ENCODE measurements at regions not wholly inside any gene's neighbourhood (a gene's known extent, or its start where the extent isn't known, plus 50 kb on each side); places are given as distances from the start of the nearest gene placed in this dataset.

GRCh38 chr9:121592265-121592664, 59.2 kb upstream of the DAB2IP start:
- no peak for FAIRE-seq
- Histone ChIP-seq H3K9me3 (no peaks in the 10 kb centered on the region), H3K27me3 (no peaks in the 10 kb centered on the region), H3K27ac (no peak overlapping the region), H3K4me1 (no peaks in the 10 kb centered on the region), H3K4me3 (no peak overlapping the region), H3K36me3 (no peaks in the 10 kb centered on the region)
- DNase-seq = no peak
- intact Hi-C loops (cut with DNase I) = no loop called here
- 74 to 79% methylated on average over 2 of the region's 2 CpGs for WGBS, 2 donors
- TF ChIP-seq CTCF (IDR thresholded peaks at IDR 0.05) = no peak
- no peak for ATAC-seq

- no peak for TF ChIP-seq CTCF (IDR thresholded peaks at IDR 0.05)
- Histone ChIP-seq H3K9me3 (no peaks in the 10 kb centered on the region), H3K36me3 (no peaks in the 10 kb centered on the region), H3K4me3 (no peak overlapping the region), H3K27ac (no peak overlapping the region), H3K4me1 (no peaks in the 10 kb centered on the region), H3K27me3 (no peaks in the 10 kb centered on the region)
- FAIRE-seq (no peak), DNase-seq (no peak), ATAC-seq (no peak)
- intact Hi-C loops (cut with DNase I) = no loop called here
- 72 to 85% methylated on average over 7 of the region's 7 CpGs for WGBS, 2 donors
These were observed 58.4 kb upstream of the DAB2IP start for GRCh38 chr9:121593066-121593465.

DNA sequence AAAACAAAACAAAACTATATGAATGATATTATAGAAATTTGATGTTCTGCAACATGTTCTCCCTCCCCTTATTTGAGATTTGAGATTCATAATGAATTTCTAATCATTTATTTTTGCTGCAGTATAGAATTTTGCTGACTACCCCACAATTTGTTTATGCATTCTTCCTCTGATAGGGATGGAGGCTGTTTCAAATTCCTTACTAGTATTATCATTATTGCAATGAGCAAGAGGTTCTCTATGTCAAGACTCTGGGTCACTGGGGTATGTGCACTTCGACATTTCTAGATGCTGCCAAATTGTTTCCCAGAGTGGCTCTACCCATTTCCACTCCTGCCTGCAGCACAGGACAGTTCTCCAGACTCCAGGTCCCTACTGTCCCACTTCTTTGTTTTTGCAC, 54.9 kb upstream of the DAB2IP start:
- Histone ChIP-seq H3K9me3 (no peaks in the 10 kb centered on the region), H3K4me3 (no peak overlapping the region), H3K4me1 (peaks cover 0 to 6% (median 0%) of the 10 kb centered on the region in 3 donors), H3K36me3 (no peaks in the 10 kb centered on the region), H3K27ac (no peak overlapping the region), H3K27me3 (no peaks in the 10 kb centered on the region)
- 94 to 96% methylated on average over 1 of the region's 1 CpG for WGBS, 2 donors
- FAIRE-seq (no peak), ATAC-seq (no peak), DNase-seq (no peak)
- TF ChIP-seq CTCF (IDR thresholded peaks at IDR 0.05) = no peak
- intact Hi-C loops (cut with DNase I) = no loop called here

DNA sequence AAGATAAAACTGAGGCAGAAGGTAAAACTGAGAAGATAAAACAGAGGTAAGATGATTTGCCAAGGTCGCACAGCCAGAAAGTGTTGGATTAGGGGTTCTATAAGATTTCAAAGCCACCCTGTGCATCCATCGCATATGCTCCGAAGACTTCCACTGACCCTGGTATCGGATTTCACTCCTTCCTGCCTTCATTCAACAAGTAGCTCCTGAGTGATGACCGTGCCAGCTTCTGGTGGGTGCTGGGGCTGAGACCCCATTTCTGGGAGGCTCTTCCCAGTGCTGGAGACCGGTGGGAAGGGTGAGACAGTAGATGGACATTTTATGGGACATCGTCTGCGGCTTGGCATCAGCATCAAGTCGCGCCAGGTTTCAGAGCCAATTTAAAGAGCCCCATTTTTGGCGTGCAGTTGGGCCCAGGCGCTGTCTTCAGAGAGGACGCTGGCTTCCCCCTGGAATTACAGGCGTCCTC, 53.7 kb upstream of the DAB2IP start:
- H3K4me3 ChIP-seq = peak overlapping the region; percentile 10 to 72 (median 70)

More for the DNA sequence above, 53.7 kb upstream of the DAB2IP start:
- peak overlapping the region; percentile 85 to 91 (median 86) for H3K27ac ChIP-seq
- intact Hi-C loops (cut with DNase I) = no loop called here
- no peak for TF ChIP-seq CTCF (IDR thresholded peaks at IDR 0.05)
- WGBS, 2 donors = 33 to 37% methylated on average over 14 of the region's 14 CpGs
- no peaks in the 10 kb centered on the region for H3K27me3 ChIP-seq
- no peak for ATAC-seq
- no peaks in the 10 kb centered on the region for H3K9me3 ChIP-seq
- peaks cover 0 to 7% (median 0%) of the 10 kb centered on the region in 3 donors for H3K4me1 ChIP-seq
- FAIRE-seq = no peak
- H3K36me3 ChIP-seq = no peaks in the 10 kb centered on the region
- DNase-seq = no peak
